Cardiac muscle cell (in vitro differentiated cells and primary cell): ENCODE measurements at regions not wholly inside any gene's neighbourhood (a gene's known extent, or its start where the extent isn't known, plus 50 kb on each side); places are given as distances from the start of the nearest gene placed in this dataset.

Experiments
- DNase-seq, 2 donors: peaks; one replicate each; pipeline versions ENCODE4 v3.0.0 to v3.0.0-alpha.2; 2010 to 2017; ENCODE audit warnings: low read depth in 1 of 2, low spot score in 1 of 2
- H3K27ac ChIP-seq: fragments of 200-600 bp; sonication (generic); 2 replicates; pipeline ENCODE4 v1.5.1; 2016
- H3K27me3 ChIP-seq: fragments of 200-600 bp; sonication (generic); 2 replicates; pipeline ENCODE4 v1.6.0; 2016; ENCODE audit warnings: control low read depth
- H3K36me3 ChIP-seq: fragments of 200-600 bp; sonication (generic); 2 replicates; pipeline ENCODE4 v1.5.1; 2016; ENCODE audit warnings: control low read depth
- H3K4me1 ChIP-seq: fragments of 200-600 bp; sonication (generic); 2 replicates; pipeline ENCODE4 v1.8.1; 2017; ENCODE audit warnings: low read depth, mild to moderate bottlenecking, mixed run types
- H3K4me3 ChIP-seq: fragments of 200-600 bp; sonication (generic); 2 replicates; pipeline ENCODE4 v1.5.1; 2016; ENCODE audit warnings: mild to moderate bottlenecking
- H3K9me3 ChIP-seq: fragments of 200-600 bp; sonication (generic); 2 replicates; pipeline ENCODE4 v1.5.1; 2017; ENCODE audit warnings: low read depth, mild to moderate bottlenecking, control low read depth
- TF ChIP-seq, protein P1 (sequence below): IDR thresholded peaks from 2 replicates; pipeline ENCODE4 v1.5.1; 2012; ENCODE audit warnings: low read depth, mild to moderate bottlenecking, low read length

DNA sequence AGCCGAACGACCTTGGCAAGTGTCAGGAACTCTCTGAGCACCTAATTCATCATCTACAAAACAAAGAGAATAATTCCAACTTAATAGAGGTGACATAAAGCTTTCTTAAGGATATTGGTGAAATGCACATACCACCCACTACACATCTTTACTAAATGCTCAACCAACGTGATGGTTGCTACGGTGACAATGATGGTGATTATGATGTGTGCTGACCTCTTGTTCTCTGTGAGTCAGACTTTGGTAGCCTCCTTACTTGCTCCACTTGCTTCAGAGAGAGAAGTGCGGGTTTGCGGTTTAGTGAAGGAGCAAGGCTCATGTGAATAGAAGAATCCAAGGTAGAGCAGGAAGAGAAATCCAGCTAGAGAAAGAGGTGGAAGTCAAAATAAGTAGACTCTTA, 52.8 kb upstream of the CLNK start:
- no peaks in the 10 kb centered on the region for H3K27me3 ChIP-seq
- no peak for DNase-seq
- no peaks in the 10 kb centered on the region for H3K4me1 ChIP-seq
- no peaks in the 10 kb centered on the region for H3K9me3 ChIP-seq
- no peak overlapping the region for H3K27ac ChIP-seq
- H3K36me3 ChIP-seq = no peaks in the 10 kb centered on the region
- TF ChIP-seq, protein P1, sequence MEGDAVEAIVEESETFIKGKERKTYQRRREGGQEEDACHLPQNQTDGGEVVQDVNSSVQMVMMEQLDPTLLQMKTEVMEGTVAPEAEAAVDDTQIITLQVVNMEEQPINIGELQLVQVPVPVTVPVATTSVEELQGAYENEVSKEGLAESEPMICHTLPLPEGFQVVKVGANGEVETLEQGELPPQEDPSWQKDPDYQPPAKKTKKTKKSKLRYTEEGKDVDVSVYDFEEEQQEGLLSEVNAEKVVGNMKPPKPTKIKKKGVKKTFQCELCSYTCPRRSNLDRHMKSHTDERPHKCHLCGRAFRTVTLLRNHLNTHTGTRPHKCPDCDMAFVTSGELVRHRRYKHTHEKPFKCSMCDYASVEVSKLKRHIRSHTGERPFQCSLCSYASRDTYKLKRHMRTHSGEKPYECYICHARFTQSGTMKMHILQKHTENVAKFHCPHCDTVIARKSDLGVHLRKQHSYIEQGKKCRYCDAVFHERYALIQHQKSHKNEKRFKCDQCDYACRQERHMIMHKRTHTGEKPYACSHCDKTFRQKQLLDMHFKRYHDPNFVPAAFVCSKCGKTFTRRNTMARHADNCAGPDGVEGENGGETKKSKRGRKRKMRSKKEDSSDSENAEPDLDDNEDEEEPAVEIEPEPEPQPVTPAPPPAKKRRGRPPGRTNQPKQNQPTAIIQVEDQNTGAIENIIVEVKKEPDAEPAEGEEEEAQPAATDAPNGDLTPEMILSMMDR = no peak
- H3K4me3 ChIP-seq = no peak overlapping the region

DNA sequence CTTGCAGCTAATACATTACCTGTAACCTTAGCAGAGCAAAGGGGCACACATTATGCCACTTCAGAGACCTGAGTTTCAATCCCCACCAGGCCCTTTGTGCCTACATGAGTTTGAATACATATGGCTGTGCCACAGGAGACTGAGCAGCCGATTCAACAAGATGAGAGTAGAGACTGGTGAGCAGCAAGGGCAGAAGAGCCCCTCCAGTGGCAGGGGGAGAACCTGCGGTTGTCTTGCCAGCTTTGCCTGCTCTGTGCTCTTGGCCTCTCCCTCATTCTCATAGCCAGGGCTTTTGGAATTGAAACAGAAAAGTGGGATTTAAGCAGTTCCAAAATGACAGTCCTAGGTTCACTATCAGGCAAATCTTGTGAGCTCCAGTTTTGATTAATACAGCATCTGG, 52.3 kb upstream of the CLNK start:
- DNase-seq = no peak

GRCh38 chr4:10736266-10736665, 51.7 kb upstream of the CLNK start:
- TF ChIP-seq, protein P1 = no peak
- Histone ChIP-seq H3K9me3 (no peaks in the 10 kb centered on the region), H3K4me1 (no peaks in the 10 kb centered on the region), H3K36me3 (no peaks in the 10 kb centered on the region), H3K4me3 (no peak overlapping the region), H3K27ac (no peak overlapping the region), H3K27me3 (no peaks in the 10 kb centered on the region)
- DNase-seq = no peak

More for the DNA sequence above, 52.3 kb upstream of the CLNK start:
- no peaks in the 10 kb centered on the region for H3K9me3 ChIP-seq
- no peaks in the 10 kb centered on the region for H3K27me3 ChIP-seq
- H3K36me3 ChIP-seq = no peaks in the 10 kb centered on the region
- no peaks in the 10 kb centered on the region for H3K4me1 ChIP-seq
- TF ChIP-seq, protein P1 = no peak
- H3K4me3 ChIP-seq = no peak overlapping the region
- H3K27ac ChIP-seq = no peak overlapping the region

DNA sequence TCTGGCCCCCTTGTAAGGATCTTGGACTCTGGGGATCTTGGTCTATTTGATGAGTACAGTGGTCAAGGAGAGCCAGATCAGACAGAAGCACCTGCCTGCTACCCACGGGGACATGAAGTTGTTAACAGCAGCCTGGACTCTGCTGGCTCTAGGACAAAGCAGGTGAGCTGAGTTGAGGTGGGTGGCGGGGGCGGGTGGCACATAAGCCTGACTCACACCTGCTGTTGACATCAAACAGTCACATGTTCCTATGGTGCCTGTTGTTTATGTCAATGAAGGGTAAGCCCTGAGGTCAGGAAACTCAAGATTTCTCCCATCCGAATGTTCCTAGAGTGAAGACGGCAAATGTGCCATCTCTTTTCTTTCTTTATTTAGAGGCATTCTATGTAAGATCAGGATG, 50.1 kb upstream of the CLNK start:
- TF ChIP-seq, protein P1 = no peak
- Histone ChIP-seq H3K36me3 (no peaks in the 10 kb centered on the region), H3K27me3 (no peaks in the 10 kb centered on the region), H3K9me3 (no peaks in the 10 kb centered on the region), H3K4me3 (no peak overlapping the region), H3K27ac (no peak overlapping the region), H3K4me1 (no peaks in the 10 kb centered on the region)
- DNase-seq = no peak
